ENCODE measurements at regions not wholly inside any gene's neighbourhood (a gene's known extent, or its start where the extent isn't known, plus 50 kb on each side); places are given as distances from the start of the nearest gene placed in this dataset.

GRCh38 chr22:48145738-48146137, 1383.3 kb downstream of the TBC1D22A start:
- no peak for TF ChIP-seq CTCF (IDR thresholded peaks at IDR 0.05; ENCODE audit: control insufficient read depth, insufficient read depth, low read depth, low read length, missing control alignments)
- no peak overlapping the region for H3K4me3 ChIP-seq (ENCODE audit: control insufficient read depth, low read depth, low read length)
- no peak for DNase-seq (ENCODE audit: low read depth)

GRCh38 chr22:48144318-48144717, 1381.9 kb downstream of the TBC1D22A start:
- no peak overlapping the region for H3K4me3 ChIP-seq (ENCODE audit: control insufficient read depth, low read depth, low read length)
- TF ChIP-seq CTCF (IDR thresholded peaks at IDR 0.05; ENCODE audit: control insufficient read depth, insufficient read depth, low read depth, low read length, missing control alignments): no peak
- DNase-seq (ENCODE audit: low read depth): no peak

GRCh38 chr22:48143856-48144255, 1381.4 kb downstream of the TBC1D22A start:
- no peak for DNase-seq (ENCODE audit: low read depth)
- no peak for TF ChIP-seq CTCF (IDR thresholded peaks at IDR 0.05; ENCODE audit: control insufficient read depth, insufficient read depth, low read depth, low read length, missing control alignments)
- H3K4me3 ChIP-seq (ENCODE audit: control insufficient read depth, low read depth, low read length): no peak overlapping the region

- no peak for TF ChIP-seq CTCF (IDR thresholded peaks at IDR 0.05; ENCODE audit: control insufficient read depth, insufficient read depth, low read depth, low read length, missing control alignments)
- no peak overlapping the region for H3K4me3 ChIP-seq (ENCODE audit: control insufficient read depth, low read depth, low read length)
- no peak for DNase-seq (ENCODE audit: low read depth)
Observed at GRCh38 chr22:48142388-48142787, 1379.9 kb downstream of the TBC1D22A start.

- DNase-seq (ENCODE audit: low read depth): no peak
- no peak for TF ChIP-seq CTCF (IDR thresholded peaks at IDR 0.05; ENCODE audit: control insufficient read depth, insufficient read depth, low read depth, low read length, missing control alignments)
- H3K4me3 ChIP-seq (ENCODE audit: control insufficient read depth, low read depth, low read length): no peak overlapping the region
Observed at GRCh38 chr22:48141301-48141700, 1378.9 kb downstream of the TBC1D22A start.

GRCh38 chr22:48140261-48140813, 1377.9 kb downstream of the TBC1D22A start:
- DNase-seq (ENCODE audit: low read depth): no peak
- no peak overlapping the region for H3K4me3 ChIP-seq (ENCODE audit: control insufficient read depth, low read depth, low read length)
- no peak for TF ChIP-seq CTCF (IDR thresholded peaks at IDR 0.05; ENCODE audit: control insufficient read depth, insufficient read depth, low read depth, low read length, missing control alignments)

GRCh38 chr22:48139776-48140175, 1377.3 kb downstream of the TBC1D22A start:
- no peak overlapping the region for H3K4me3 ChIP-seq (ENCODE audit: control insufficient read depth, low read depth, low read length)
- TF ChIP-seq CTCF (IDR thresholded peaks at IDR 0.05; ENCODE audit: control insufficient read depth, insufficient read depth, low read depth, low read length, missing control alignments): no peak
- DNase-seq (ENCODE audit: low read depth): no peak

Measured in AG09309 (cell line).